SU-DHL-6 (cell line): ENCODE measurements at regions not wholly inside any gene's neighbourhood (a gene's known extent, or its start where the extent isn't known, plus 50 kb on each side); places are given as distances from the start of the nearest gene placed in this dataset.
"Not testable (repeated sequence)": the region's sequence is repeated elsewhere in the genome, so short reads cannot be mapped to it uniquely, and the experiment has no call there.

Experiments used
- H2AFZ ChIP-seq: fragments of 200-600 bp; sonication (generic); 2 replicates; pipeline ENCODE4 v1.6.1; 2014; ENCODE audit warnings: low read depth, mild to moderate bottlenecking, moderate library complexity, mixed read lengths, antibody characterized with exemption, low read length; ENCODE audit not compliant: severe bottlenecking
- H3F3A ChIP-seq: fragments of 200-600 bp; shearing (Covaris generic); 2 replicates; pipeline ENCODE4 v1.6.0; 2016; ENCODE audit warnings: antibody characterized with exemption, mild to moderate bottlenecking; ENCODE audit not compliant: insufficient read depth
- H3K27ac ChIP-seq: fragments of 200-600 bp; sonication (generic); 2 replicates; pipeline ENCODE4 v1.5.1; 2016; ENCODE audit warnings: low read depth, mild to moderate bottlenecking, low read length, moderate library complexity, mixed read lengths
- H3K27me3 ChIP-seq: fragments of 200-600 bp; sonication (generic), shearing (Covaris generic); 2 replicates; pipeline ENCODE4 v1.6.0; 2014; ENCODE audit warnings: mild to moderate bottlenecking, low read length
- H3K36me3 ChIP-seq: fragments of 200-600 bp; sonication (generic); 2 replicates; pipeline ENCODE4 v1.6.1; 2014; ENCODE audit warnings: mild to moderate bottlenecking, low read length, mixed read lengths
- H3K4me2 ChIP-seq: fragments of 300-600, 200-600 bp; shearing (Covaris generic), sonication (generic); 2 replicates; pipeline ENCODE4 v1.6.0; 2014; ENCODE audit warnings: low read length, low read depth, mild to moderate bottlenecking; ENCODE audit not compliant: poor library complexity, severe bottlenecking
- H3K4me3 ChIP-seq: fragments of 200-600 bp; sonication (generic); 2 replicates; pipeline ENCODE4 v1.5.1; 2014; ENCODE audit warnings: antibody characterized with exemption, low read length, mild to moderate bottlenecking, mixed read lengths; ENCODE audit not compliant: insufficient read depth, poor library complexity, severe bottlenecking
- H3K79me2 ChIP-seq: fragments of 200-600 bp; sonication (generic); 2 replicates; pipeline ENCODE4 v1.6.1; 2014; ENCODE audit warnings: mild to moderate bottlenecking, low read length, moderate library complexity; ENCODE audit not compliant: insufficient read depth
- H3K9ac ChIP-seq: fragments of 200-600 bp; sonication (generic); 2 replicates; pipeline ENCODE4 v1.7.0; 2014; ENCODE audit warnings: mild to moderate bottlenecking, low read length
- H3K9me2 ChIP-seq: fragments of 200-600 bp; sonication (generic); replicated peaks from 2 replicates; pipeline ENCODE4 v1.6.1; 2014; ENCODE audit warnings: low read length; ENCODE audit not compliant: insufficient read depth
- H3K9me3 ChIP-seq: fragments of 200-600 bp; sonication (generic); 2 replicates; pipeline ENCODE4 v1.6.1; 2014; ENCODE audit warnings: low read length, mixed read lengths; ENCODE audit not compliant: insufficient read depth
- H4K20me1 ChIP-seq: fragments of 200-600 bp; sonication (generic); 2 replicates; pipeline ENCODE4 v1.6.1; 2014; ENCODE audit warnings: low read depth, mild to moderate bottlenecking, antibody characterized with exemption, low read length, moderate library complexity, mixed read lengths
- CTCF ChIP-seq: fragments of 200-600 bp; sonication (generic); IDR thresholded peaks from one replicate; pipeline ENCODE4 v1.5.1; 2017; ENCODE audit warnings: antibody characterized with exemption, mild to moderate bottlenecking, low read length, moderate library complexity; ENCODE audit not compliant: insufficient read depth, poor library complexity, severe bottlenecking
- EZH2phosphoT487 ChIP-seq: fragments of 200-600 bp; sonication (generic), shearing (Covaris generic); conservative IDR thresholded peaks from 2 replicates; pipeline ENCODE4 v1.6.1; 2018; ENCODE audit warnings: mild to moderate bottlenecking, antibody characterized with exemption, low read length, moderate library complexity, mixed read lengths

- H3K36me3 ChIP-seq: no peaks in the 10 kb centered on the region
- no peaks in the 10 kb centered on the region for H3K9me3 ChIP-seq
- H3K4me3 ChIP-seq: no peak overlapping the region
- no peak overlapping the region for H3K9ac ChIP-seq
- no peak overlapping the region for H3K4me2 ChIP-seq
- TF ChIP-seq EZH2phosphoT487 (no peak), CTCF (no peak)
- H3K9me2 ChIP-seq: no peaks in the 10 kb centered on the region
- no peak overlapping the region for H3K27ac ChIP-seq
- H3F3A ChIP-seq: no peaks in the 10 kb centered on the region
- H2AFZ ChIP-seq: no peak overlapping the region
- H4K20me1 ChIP-seq: no peaks in the 10 kb centered on the region
- no peaks in the 10 kb centered on the region for H3K79me2 ChIP-seq
- H3K27me3 ChIP-seq: no peaks in the 10 kb centered on the region
Measured at GRCh38 chr9:31542384-31543055, 841.9 kb upstream of the ACO1 start.

GRCh38 chr9:31554941-31555340 is 829.5 kb upstream of the ACO1 start:
- Histone ChIP-seq H3F3A (no peaks in the 10 kb centered on the region), H3K9me2 (no peaks in the 10 kb centered on the region), H3K27ac (no peak overlapping the region), H3K79me2 (no peaks in the 10 kb centered on the region), H3K36me3 (no peaks in the 10 kb centered on the region), H3K4me3 (no peak overlapping the region), H3K4me2 (no peak overlapping the region), H4K20me1 (no peaks in the 10 kb centered on the region), H3K27me3 (no peaks in the 10 kb centered on the region), H3K9ac (no peak overlapping the region), H2AFZ (no peak overlapping the region), H3K9me3 (no peaks in the 10 kb centered on the region)
- TF ChIP-seq CTCF: no peak
- TF ChIP-seq EZH2phosphoT487: no peak

- no peaks in the 10 kb centered on the region for H3K27me3 ChIP-seq
- H3F3A ChIP-seq: no peaks in the 10 kb centered on the region
- H3K4me2 ChIP-seq: no peak overlapping the region
- no peaks in the 10 kb centered on the region for H3K36me3 ChIP-seq
- H4K20me1 ChIP-seq: no peaks in the 10 kb centered on the region
- no peak overlapping the region for H3K4me3 ChIP-seq
- H3K9ac ChIP-seq: no peak overlapping the region
- TF ChIP-seq CTCF: no peak
- no peak for TF ChIP-seq EZH2phosphoT487
- H3K9me2 ChIP-seq: no peaks in the 10 kb centered on the region
- no peaks in the 10 kb centered on the region for H3K79me2 ChIP-seq
- H2AFZ ChIP-seq: no peak overlapping the region
- H3K27ac ChIP-seq: no peak overlapping the region
- no peaks in the 10 kb centered on the region for H3K9me3 ChIP-seq
Measured at GRCh38 chr9:31556667-31557463, 827.6 kb upstream of the ACO1 start.

GRCh38 chr9:31572190-31572589 is 812.3 kb upstream of the ACO1 start:
- not testable (repeated sequence) for H2AFZ ChIP-seq, H3K27ac ChIP-seq, H4K20me1 ChIP-seq, H3K27me3 ChIP-seq, H3K4me3 ChIP-seq, H3F3A ChIP-seq, H3K9me2 ChIP-seq, H3K4me2 ChIP-seq, H3K9me3 ChIP-seq, H3K36me3 ChIP-seq, H3K79me2 ChIP-seq, H3K9ac ChIP-seq
